Endodermal cell (in vitro differentiated cells): ENCODE measurements at regions not wholly inside any gene's neighbourhood (a gene's known extent, or its start where the extent isn't known, plus 50 kb on each side); places are given as distances from the start of the nearest gene placed in this dataset.
"Not testable (repeated sequence)": the region's sequence is repeated elsewhere in the genome, so short reads cannot be mapped to it uniquely, and the experiment has no call there.

ENCODE experiments used
- DNase-seq: peaks from one replicate; pipeline ENCODE4 v3.0.0-alpha.2; 2017
- H3K27ac ChIP-seq: 2 replicates; pipeline ENCODE4 v1.5.1; 2013; ENCODE audit warnings: mild to moderate bottlenecking, low read depth, low read length, moderate library complexity
- H3K27me3 ChIP-seq: 2 replicates; pipeline ENCODE4 v1.6.1; 2013; ENCODE audit warnings: mild to moderate bottlenecking, low read length, moderate library complexity; ENCODE audit not compliant: insufficient read depth, control insufficient read depth, poor library complexity, severe bottlenecking
- H3K36me3 ChIP-seq: 2 replicates; pipeline ENCODE4 v1.7.0; 2013; ENCODE audit warnings: mild to moderate bottlenecking, low read length, moderate library complexity; ENCODE audit not compliant: control insufficient read depth, insufficient read depth
- H3K4me1 ChIP-seq: one replicate; pipeline ENCODE4 v1.7.0; 2013; ENCODE audit warnings: low read length; ENCODE audit not compliant: control insufficient read depth, insufficient read depth
- H3K4me3 ChIP-seq: 2 replicates; pipeline ENCODE4 v1.5.1; 2013; ENCODE audit warnings: mild to moderate bottlenecking, low read length, moderate library complexity
- H3K9ac ChIP-seq: 2 replicates; pipeline ENCODE4 v1.6.1; 2013; ENCODE audit warnings: mild to moderate bottlenecking, low read length, moderate library complexity; ENCODE audit not compliant: poor library complexity, severe bottlenecking; ENCODE audit errors: extremely low read depth
- H3K9me3 ChIP-seq: 2 replicates; pipeline ENCODE4 v1.6.1; 2013; ENCODE audit warnings: mild to moderate bottlenecking, low read length, moderate library complexity; ENCODE audit not compliant: control insufficient read depth
- H3K27ac Mint-ChIP-seq: 2 replicates; pipeline ENCODE4 v1.8.0; 2020; ENCODE audit warnings: mixed read lengths
- H3K27me3 Mint-ChIP-seq: 2 replicates; pipeline ENCODE4 v1.8.0; 2021; ENCODE audit warnings: mild to moderate bottlenecking, mixed read lengths; ENCODE audit not compliant: insufficient read depth
- H3K36me3 Mint-ChIP-seq: 2 replicates; pipeline ENCODE4 v1.8.0; 2020; ENCODE audit warnings: low read depth, mixed read lengths
- H3K4me1 Mint-ChIP-seq: 2 replicates; pipeline ENCODE4 v1.8.0; 2020; ENCODE audit warnings: mixed read lengths
- H3K4me3 Mint-ChIP-seq: 2 replicates; pipeline ENCODE4 v1.8.0; 2020; ENCODE audit warnings: mild to moderate bottlenecking, moderate library complexity, mixed read lengths
- H3K9me3 Mint-ChIP-seq: 2 replicates; pipeline ENCODE4 v1.8.0; 2020; ENCODE audit warnings: mild to moderate bottlenecking, mixed read lengths
- WGBS, 2 experiments: methylation state at CpG; one replicate each; pipeline versions ENCODE4 v1.1.5 to v1.1.7; 2013; ENCODE audit warnings: missing lambda C conversion rate in 2 of 2, mixed read lengths in 1 of 2; ENCODE audit not compliant: insufficient coverage in 1 of 2, insufficient read length in 1 of 2; 5-methylcytosine and 5-hydroxymethylcytosine counted together
- TF ChIP-seq, protein P1 (sequence below): fragments of 200-600 bp; sonication (generic); conservative IDR thresholded peaks from 2 replicates; pipeline ENCODE4 v1.5.0; 2021; ENCODE audit warnings: antibody characterized with exemption, mild to moderate bottlenecking

DNA sequence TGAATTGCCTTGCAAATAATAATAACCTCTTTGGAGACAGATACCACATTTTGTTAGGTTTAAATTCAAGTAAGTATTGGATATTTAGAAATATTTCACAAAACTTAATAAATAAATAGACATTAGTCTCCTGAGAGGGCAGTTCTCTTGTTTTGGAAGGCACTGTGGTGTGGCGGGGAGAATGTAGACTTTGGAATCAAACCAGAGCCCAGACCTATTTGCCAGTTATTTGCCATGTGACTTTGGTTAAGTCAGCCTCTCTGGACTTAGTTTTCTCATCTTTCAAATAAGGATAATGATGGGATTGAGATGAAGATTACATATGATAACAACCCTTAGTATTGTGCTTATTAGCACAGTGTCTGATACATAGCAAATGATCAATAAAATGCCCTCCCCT lies 1835.6 kb downstream of the KHDRBS2 start:
- H3K9me3 ChIP-seq, H3K36me3 Mint-ChIP-seq, H3K27ac Mint-ChIP-seq, H3K4me3 ChIP-seq, H3K36me3 ChIP-seq, DNase-seq, H3K27me3 Mint-ChIP-seq, H3K9ac ChIP-seq, H3K4me1 ChIP-seq, H3K4me3 Mint-ChIP-seq, H3K27ac ChIP-seq, H3K27me3 ChIP-seq, H3K9me3 Mint-ChIP-seq: not testable (repeated sequence)
- peaks cover 11% of the 10 kb centered on the region for H3K4me1 Mint-ChIP-seq
- no CpG with 5 or more reads among the region's 1 CpG for WGBS, 2 experiments

DNA sequence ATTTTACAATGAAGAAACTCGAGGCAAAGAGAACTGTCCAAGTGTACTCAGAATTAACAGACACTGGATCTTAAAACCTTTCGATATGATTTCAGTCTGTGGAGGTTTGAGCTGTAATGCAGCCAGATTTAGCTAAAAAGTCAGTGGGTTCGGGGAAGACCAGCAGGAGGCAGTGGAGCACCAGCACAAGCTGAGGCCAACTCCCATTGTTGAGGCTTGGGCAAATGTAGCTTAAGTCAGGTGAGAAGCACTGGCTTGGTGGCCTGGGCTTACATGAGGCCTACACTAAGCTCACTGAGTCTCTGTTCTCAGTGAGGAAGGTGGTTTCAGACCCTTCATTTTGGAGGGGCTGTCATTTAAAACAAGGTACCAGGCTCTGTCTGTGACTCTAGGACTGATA lies 1841.5 kb downstream of the KHDRBS2 start:
- peaks cover 18% of the 10 kb centered on the region for H3K4me1 Mint-ChIP-seq
- H3K27ac Mint-ChIP-seq, H3K27me3 ChIP-seq, H3K9ac ChIP-seq, H3K9me3 ChIP-seq, H3K27me3 Mint-ChIP-seq, H3K4me3 Mint-ChIP-seq, H3K4me1 ChIP-seq, H3K36me3 Mint-ChIP-seq, H3K4me3 ChIP-seq, H3K27ac ChIP-seq, H3K9me3 Mint-ChIP-seq, H3K36me3 ChIP-seq: not testable (repeated sequence)
- TF ChIP-seq, protein P1, sequence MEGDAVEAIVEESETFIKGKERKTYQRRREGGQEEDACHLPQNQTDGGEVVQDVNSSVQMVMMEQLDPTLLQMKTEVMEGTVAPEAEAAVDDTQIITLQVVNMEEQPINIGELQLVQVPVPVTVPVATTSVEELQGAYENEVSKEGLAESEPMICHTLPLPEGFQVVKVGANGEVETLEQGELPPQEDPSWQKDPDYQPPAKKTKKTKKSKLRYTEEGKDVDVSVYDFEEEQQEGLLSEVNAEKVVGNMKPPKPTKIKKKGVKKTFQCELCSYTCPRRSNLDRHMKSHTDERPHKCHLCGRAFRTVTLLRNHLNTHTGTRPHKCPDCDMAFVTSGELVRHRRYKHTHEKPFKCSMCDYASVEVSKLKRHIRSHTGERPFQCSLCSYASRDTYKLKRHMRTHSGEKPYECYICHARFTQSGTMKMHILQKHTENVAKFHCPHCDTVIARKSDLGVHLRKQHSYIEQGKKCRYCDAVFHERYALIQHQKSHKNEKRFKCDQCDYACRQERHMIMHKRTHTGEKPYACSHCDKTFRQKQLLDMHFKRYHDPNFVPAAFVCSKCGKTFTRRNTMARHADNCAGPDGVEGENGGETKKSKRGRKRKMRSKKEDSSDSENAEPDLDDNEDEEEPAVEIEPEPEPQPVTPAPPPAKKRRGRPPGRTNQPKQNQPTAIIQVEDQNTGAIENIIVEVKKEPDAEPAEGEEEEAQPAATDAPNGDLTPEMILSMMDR: peak; percentile 62
- peak; percentile 48 for DNase-seq
- WGBS, 2 experiments: 91% methylated on average over 1 of the region's 3 CpGs; no CpG with 5 or more reads in 1 of the 2 experiments

GRCh38 chr6:60439709-60440108 lies 1846.3 kb downstream of the KHDRBS2 start:
- H3K4me3 ChIP-seq, H3K4me1 ChIP-seq, H3K27me3 ChIP-seq, H3K9ac ChIP-seq, H3K27ac Mint-ChIP-seq, H3K27ac ChIP-seq, H3K4me3 Mint-ChIP-seq, H3K9me3 ChIP-seq, H3K36me3 ChIP-seq, H3K4me1 Mint-ChIP-seq, H3K27me3 Mint-ChIP-seq, DNase-seq, H3K36me3 Mint-ChIP-seq: not testable (repeated sequence)
- WGBS, 2 experiments: 98 to 100% methylated on average over 1 to 3 of the region's 3 CpGs
- peaks cover 14% of the 10 kb centered on the region for H3K9me3 Mint-ChIP-seq

DNA sequence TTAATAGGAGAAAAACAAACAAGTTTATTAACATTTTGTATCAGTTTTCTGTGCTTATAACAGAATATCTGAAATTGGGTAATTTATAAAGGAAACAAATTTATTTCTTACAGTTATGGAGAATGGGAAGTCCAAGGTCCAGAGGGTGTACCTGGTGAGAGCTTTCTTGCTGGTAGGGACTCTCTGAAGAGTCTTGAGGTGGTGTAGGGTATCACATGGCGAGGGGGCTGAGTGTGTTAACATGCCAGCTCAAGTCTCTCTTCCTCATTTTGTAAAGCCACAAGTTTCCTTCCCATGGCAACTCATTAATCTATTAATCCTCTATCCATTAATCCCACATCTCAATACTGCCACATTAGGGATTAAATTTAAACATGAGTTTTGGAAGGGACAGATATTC lies 1863.3 kb downstream of the KHDRBS2 start:
- not testable (repeated sequence) for H3K4me1 ChIP-seq, H3K27me3 ChIP-seq, H3K27me3 Mint-ChIP-seq, H3K9ac ChIP-seq, H3K36me3 Mint-ChIP-seq, H3K4me3 ChIP-seq, H3K27ac ChIP-seq, H3K9me3 ChIP-seq, H3K4me3 Mint-ChIP-seq, DNase-seq, H3K27ac Mint-ChIP-seq, H3K9me3 Mint-ChIP-seq, H3K4me1 Mint-ChIP-seq, H3K36me3 ChIP-seq
- no CpG with 5 or more reads among the region's 1 CpG for WGBS, 2 experiments

DNA sequence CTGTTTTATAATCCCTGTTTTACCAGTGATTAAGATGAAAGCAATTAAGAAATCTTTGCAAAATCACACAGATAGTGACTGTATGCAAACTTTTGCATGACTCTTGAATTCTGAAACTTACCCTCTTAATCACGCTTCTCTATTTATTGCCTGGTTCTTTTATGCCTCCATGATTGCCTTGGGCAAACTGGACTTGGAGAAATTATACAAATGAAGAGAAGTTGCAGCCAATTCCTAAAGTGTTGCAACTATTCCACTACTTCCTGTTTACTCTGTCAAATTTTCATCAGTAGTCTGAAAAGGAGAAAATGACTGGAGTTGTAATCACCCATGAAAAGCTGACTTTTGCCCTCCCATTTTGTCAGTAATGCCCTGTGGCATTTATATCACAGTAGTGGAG lies 1869.9 kb downstream of the KHDRBS2 start:
- not testable (repeated sequence) for H3K36me3 ChIP-seq, H3K4me3 ChIP-seq, H3K27ac Mint-ChIP-seq, H3K27me3 Mint-ChIP-seq, H3K27ac ChIP-seq, DNase-seq, H3K9ac ChIP-seq, H3K4me1 ChIP-seq, H3K9me3 Mint-ChIP-seq, H3K4me3 Mint-ChIP-seq, H3K36me3 Mint-ChIP-seq, H3K27me3 ChIP-seq, H3K9me3 ChIP-seq
- WGBS, 2 experiments: no CpG with 5 or more reads among the region's 1 CpG
- peaks cover 11% of the 10 kb centered on the region for H3K4me1 Mint-ChIP-seq

DNA sequence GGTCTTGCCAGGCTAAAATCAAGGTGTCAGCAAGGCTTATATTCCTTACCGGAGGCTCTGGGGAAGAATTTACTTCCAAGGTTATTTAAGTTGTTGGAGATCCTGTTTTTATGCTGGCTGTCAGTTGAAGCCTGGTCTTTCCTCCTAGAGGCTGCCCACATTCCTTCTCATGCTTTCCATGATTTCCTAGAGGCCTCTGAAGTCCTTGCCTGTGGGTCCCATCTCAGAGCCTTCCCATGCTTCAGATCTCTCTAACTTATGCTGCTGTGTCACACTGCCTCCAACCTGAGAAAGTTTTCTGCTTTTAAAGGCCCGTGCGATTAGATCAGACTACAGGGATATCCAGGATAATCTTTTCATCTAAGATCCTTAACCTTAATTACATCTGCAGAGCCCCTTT lies 1877.3 kb downstream of the KHDRBS2 start:
- no CpG with 5 or more reads among the region's 3 CpGs for WGBS, 2 experiments
- H3K4me1 ChIP-seq, H3K27ac ChIP-seq, H3K9me3 Mint-ChIP-seq, H3K9ac ChIP-seq, H3K4me3 Mint-ChIP-seq, H3K27me3 ChIP-seq, H3K9me3 ChIP-seq, H3K36me3 ChIP-seq, H3K36me3 Mint-ChIP-seq, H3K27me3 Mint-ChIP-seq, H3K27ac Mint-ChIP-seq, DNase-seq, H3K4me3 ChIP-seq: not testable (repeated sequence)
- peaks cover 13% of the 10 kb centered on the region for H3K4me1 Mint-ChIP-seq

- not testable (repeated sequence) for H3K36me3 Mint-ChIP-seq, H3K27ac ChIP-seq, H3K27me3 Mint-ChIP-seq, H3K27ac Mint-ChIP-seq, H3K27me3 ChIP-seq, H3K4me3 Mint-ChIP-seq, H3K9me3 Mint-ChIP-seq, H3K4me1 Mint-ChIP-seq, H3K4me3 ChIP-seq, H3K36me3 ChIP-seq, H3K9ac ChIP-seq, DNase-seq, H3K4me1 ChIP-seq, H3K9me3 ChIP-seq
- WGBS, 2 experiments: 94% methylated on average over 4 of the region's 4 CpGs; no CpG with 5 or more reads in 1 of the 2 experiments
Measured at GRCh38 chr6:60403268-60403667, 1882.8 kb downstream of the KHDRBS2 start.
